ENCODE measurements at regions not wholly inside any gene's neighbourhood (a gene's known extent, or its start where the extent isn't known, plus 50 kb on each side); places are given as distances from the start of the nearest gene placed in this dataset.

- no peaks in the 10 kb centered on the region for H3K36me3 ChIP-seq (ENCODE audit: insufficient read depth, low read length)
- no peak overlapping the region for H3K9ac ChIP-seq (ENCODE audit: low read depth, low read length)
- H3K4me1 ChIP-seq (ENCODE audit: insufficient read depth, low read length) = no peaks in the 10 kb centered on the region
- H3K9me3 ChIP-seq (ENCODE audit: control insufficient read depth, insufficient read depth, low read length) = peaks cover 7% of the 10 kb centered on the region; the same call in 1 of the 2 replicates
Measured at GRCh38 chr2:12192762-12193161, 446.3 kb downstream of the LPIN1 start.

- Histone ChIP-seq H3K36me3 (ENCODE audit: insufficient read depth, low read length) (no peaks in the 10 kb centered on the region), H3K9ac (ENCODE audit: low read depth, low read length) (no peak overlapping the region), H3K9me3 (ENCODE audit: control insufficient read depth, insufficient read depth, low read length) (peaks cover 10% of the 10 kb centered on the region; the same call in 1 of the 2 replicates)
Measured at GRCh38 chr2:12194968-12195367, 448.5 kb downstream of the LPIN1 start.

GRCh38 chr2:12196495-12196894 is 450.1 kb downstream of the LPIN1 start:
- H3K9me3 ChIP-seq (ENCODE audit: control insufficient read depth, insufficient read depth, low read length) = peaks cover 10% of the 10 kb centered on the region; the same call in 1 of the 2 replicates
- no peak overlapping the region for H3K9ac ChIP-seq (ENCODE audit: low read depth, low read length)
- 0 out of 2 replicates have a peak, but pooled peaks cover 2% of the 10 kb centered on the region for H3K4me1 ChIP-seq (ENCODE audit: insufficient read depth, low read length)

More at GRCh38 chr2:12194968-12195367, 448.5 kb downstream of the LPIN1 start:
- no peaks in the 10 kb centered on the region for H3K4me1 ChIP-seq (ENCODE audit: insufficient read depth, low read length)

GRCh38 chr2:12197133-12197532 is 450.7 kb downstream of the LPIN1 start:
- Histone ChIP-seq H3K36me3 (ENCODE audit: insufficient read depth, low read length) (no peaks in the 10 kb centered on the region), H3K9ac (ENCODE audit: low read depth, low read length) (no peak overlapping the region), H3K4me1 (ENCODE audit: insufficient read depth, low read length) (0 out of 2 replicates have a peak, but pooled peaks cover 5% of the 10 kb centered on the region), H3K9me3 (ENCODE audit: control insufficient read depth, insufficient read depth, low read length) (peaks cover 10% of the 10 kb centered on the region; the same call in 1 of the 2 replicates)

More at GRCh38 chr2:12196495-12196894, 450.1 kb downstream of the LPIN1 start:
- H3K36me3 ChIP-seq (ENCODE audit: insufficient read depth, low read length) = no peaks in the 10 kb centered on the region

- peaks cover 10% of the 10 kb centered on the region; the same call in 1 of the 2 replicates for H3K9me3 ChIP-seq (ENCODE audit: control insufficient read depth, insufficient read depth, low read length)
- no peak overlapping the region for H3K9ac ChIP-seq (ENCODE audit: low read depth, low read length)
- H3K36me3 ChIP-seq (ENCODE audit: insufficient read depth, low read length) = no peaks in the 10 kb centered on the region
- peaks cover 8% of the 10 kb centered on the region; the same call in 1 of the 2 replicates for H3K4me1 ChIP-seq (ENCODE audit: insufficient read depth, low read length)
Measured at GRCh38 chr2:12199491-12200211, 453.2 kb downstream of the LPIN1 start.

DNA sequence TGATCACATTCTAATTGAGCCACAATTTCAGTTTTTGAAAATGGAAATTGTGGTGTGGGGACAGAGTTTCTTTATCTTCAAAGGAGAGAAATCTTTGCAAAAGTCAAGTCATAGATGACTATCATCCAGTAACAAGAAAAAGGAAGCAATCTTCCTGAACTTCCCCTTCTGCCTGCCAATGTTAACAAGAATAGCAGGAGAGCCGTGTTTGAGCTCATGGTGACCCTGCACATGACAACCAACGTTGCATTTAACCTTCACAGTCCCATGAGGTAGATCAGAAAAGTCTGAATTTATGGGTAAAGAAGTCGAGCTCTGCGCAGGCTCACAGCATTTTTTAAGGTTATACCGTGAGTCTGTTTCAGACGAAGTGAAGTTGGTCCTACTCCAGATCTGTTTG is 454.9 kb downstream of the LPIN1 start:
- Histone ChIP-seq H3K9me3 (ENCODE audit: control insufficient read depth, insufficient read depth, low read length) (peaks cover 10% of the 10 kb centered on the region; the same call in 1 of the 2 replicates), H3K9ac (ENCODE audit: low read depth, low read length) (no peak overlapping the region), H3K4me1 (ENCODE audit: insufficient read depth, low read length) (peaks cover 8% of the 10 kb centered on the region; the same call in 1 of the 2 replicates), H3K36me3 (ENCODE audit: insufficient read depth, low read length) (no peaks in the 10 kb centered on the region)

GRCh38 chr2:12202313-12203075 is 456.1 kb downstream of the LPIN1 start:
- Histone ChIP-seq H3K9ac (ENCODE audit: low read depth, low read length) (no peak overlapping the region), H3K36me3 (ENCODE audit: insufficient read depth, low read length) (no peaks in the 10 kb centered on the region), H3K9me3 (ENCODE audit: control insufficient read depth, insufficient read depth, low read length) (peaks cover 6% of the 10 kb centered on the region; the same call in 1 of the 2 replicates)

GRCh38 chr2:12203528-12203927 is 457.1 kb downstream of the LPIN1 start:
- H3K36me3 ChIP-seq (ENCODE audit: insufficient read depth, low read length) = no peaks in the 10 kb centered on the region
- H3K9ac ChIP-seq (ENCODE audit: low read depth, low read length) = no peak overlapping the region
- peaks cover under 1% of the 10 kb centered on the region; the same call in 1 of the 2 replicates for H3K9me3 ChIP-seq (ENCODE audit: control insufficient read depth, insufficient read depth, low read length)
- peaks cover 8% of the 10 kb centered on the region; the same call in 1 of the 2 replicates for H3K4me1 ChIP-seq (ENCODE audit: insufficient read depth, low read length)

More at GRCh38 chr2:12202313-12203075, 456.1 kb downstream of the LPIN1 start:
- H3K4me1 ChIP-seq (ENCODE audit: insufficient read depth, low read length) = peaks cover 8% of the 10 kb centered on the region; the same call in 1 of the 2 replicates

- Histone ChIP-seq H3K4me1 (ENCODE audit: insufficient read depth, low read length) (peaks cover 8% of the 10 kb centered on the region; the same call in 1 of the 2 replicates), H3K36me3 (ENCODE audit: insufficient read depth, low read length) (no peaks in the 10 kb centered on the region), H3K9me3 (ENCODE audit: control insufficient read depth, insufficient read depth, low read length) (no peaks in the 10 kb centered on the region; the same call in 1 of the 2 replicates), H3K9ac (ENCODE audit: low read depth, low read length) (no peak overlapping the region)
Measured at GRCh38 chr2:12205086-12205485, 458.7 kb downstream of the LPIN1 start.

DNA sequence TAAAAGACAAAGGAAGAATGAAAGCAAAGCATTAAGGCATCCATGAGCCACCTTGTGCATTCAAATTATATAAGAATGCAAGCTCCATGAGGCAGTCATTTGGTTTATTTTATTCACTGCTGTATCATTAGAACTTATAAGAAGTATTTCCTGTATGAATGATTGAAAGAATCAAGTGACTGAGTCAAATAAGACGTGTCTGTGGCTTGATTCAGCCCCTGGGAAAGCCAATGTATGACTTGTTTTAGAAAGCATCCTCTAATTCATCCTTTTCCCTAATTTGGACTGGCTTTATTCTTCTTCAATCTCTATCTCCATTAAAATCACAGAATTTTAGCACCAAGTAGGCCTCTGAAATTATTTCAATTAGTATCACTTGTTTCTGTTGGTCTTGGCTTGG is 461.1 kb downstream of the LPIN1 start:
- peaks cover 2% of the 10 kb centered on the region; the same call in 1 of the 2 replicates for H3K4me1 ChIP-seq (ENCODE audit: insufficient read depth, low read length)
- no peaks in the 10 kb centered on the region for H3K36me3 ChIP-seq (ENCODE audit: insufficient read depth, low read length)
- H3K9me3 ChIP-seq (ENCODE audit: control insufficient read depth, insufficient read depth, low read length) = no peaks in the 10 kb centered on the region; the same call in 1 of the 2 replicates
- no peak overlapping the region for H3K9ac ChIP-seq (ENCODE audit: low read depth, low read length)

GRCh38 chr2:12210016-12210933 is 463.8 kb downstream of the LPIN1 start:
- H3K36me3 ChIP-seq (ENCODE audit: insufficient read depth, low read length) = no peaks in the 10 kb centered on the region
- no peaks in the 10 kb centered on the region; the same call in none of the 2 replicates for H3K9me3 ChIP-seq (ENCODE audit: control insufficient read depth, insufficient read depth, low read length)

GRCh38 chr2:12211326-12212175 is 465.1 kb downstream of the LPIN1 start:
- no peaks in the 10 kb centered on the region; the same call in none of the 2 replicates for H3K9me3 ChIP-seq (ENCODE audit: control insufficient read depth, insufficient read depth, low read length)
- H3K36me3 ChIP-seq (ENCODE audit: insufficient read depth, low read length) = no peaks in the 10 kb centered on the region
- no peaks in the 10 kb centered on the region for H3K4me1 ChIP-seq (ENCODE audit: insufficient read depth, low read length)
- H3K9ac ChIP-seq (ENCODE audit: low read depth, low read length) = no peak overlapping the region

More at GRCh38 chr2:12210016-12210933, 463.8 kb downstream of the LPIN1 start:
- Histone ChIP-seq H3K9ac (ENCODE audit: low read depth, low read length) (no peak overlapping the region), H3K4me1 (ENCODE audit: insufficient read depth, low read length) (no peaks in the 10 kb centered on the region)
